Osteocyte (in vitro differentiated cells): ENCODE measurements at regions not wholly inside any gene's neighbourhood (a gene's known extent, or its start where the extent isn't known, plus 50 kb on each side); places are given as distances from the start of the nearest gene placed in this dataset.

Source experiments
- DNase-seq: peaks from one replicate; pipeline ENCODE4 v3.0.0; 2021; ENCODE audit warnings: mixed read lengths; ENCODE audit not compliant: unreplicated experiment; ENCODE audit errors: extremely low spot score
- H3K27ac Mint-ChIP-seq: one replicate; pipeline ENCODE4 v1.8.0; 2021; ENCODE audit warnings: mild to moderate bottlenecking, mixed read lengths; ENCODE audit not compliant: unreplicated experiment
- H3K27me3 Mint-ChIP-seq: one replicate; pipeline ENCODE4 v1.8.0; 2021; ENCODE audit warnings: mixed read lengths; ENCODE audit not compliant: unreplicated experiment
- H3K36me3 Mint-ChIP-seq: one replicate; pipeline ENCODE4 v1.8.0; 2021; ENCODE audit warnings: mixed read lengths; ENCODE audit not compliant: unreplicated experiment
- H3K4me1 Mint-ChIP-seq: one replicate; pipeline ENCODE4 v1.8.0; 2021; ENCODE audit warnings: mixed read lengths; ENCODE audit not compliant: unreplicated experiment
- H3K4me3 Mint-ChIP-seq: one replicate; pipeline ENCODE4 v1.8.0; 2021; ENCODE audit warnings: mild to moderate bottlenecking, moderate library complexity, mixed read lengths; ENCODE audit not compliant: unreplicated experiment
- H3K9me3 Mint-ChIP-seq: one replicate; pipeline ENCODE4 v1.8.0; 2021; ENCODE audit warnings: mixed read lengths; ENCODE audit not compliant: unreplicated experiment
- CTCF ChIP-seq: fragments of 200-600 bp; sonication (generic); IDR thresholded peaks from 2 replicates; pipeline ENCODE4 v1.5.0; 2021; ENCODE audit warnings: antibody characterized with exemption, mild to moderate bottlenecking, moderate library complexity

GRCh38 chr3:26763723-26764122 lies 141.2 kb downstream of the LRRC3B start:
- Mint-ChIP-seq H3K4me3 (no peak overlapping the region), H3K9me3 (no peaks in the 10 kb centered on the region), H3K27me3 (no peaks in the 10 kb centered on the region), H3K27ac (no peak overlapping the region), H3K36me3 (no peaks in the 10 kb centered on the region), H3K4me1 (no peaks in the 10 kb centered on the region)
- no peak for TF ChIP-seq CTCF
- DNase-seq, result no peak

- DNase-seq, result no peak
- H3K36me3 Mint-ChIP-seq, result no peaks in the 10 kb centered on the region
- no peaks in the 10 kb centered on the region for H3K4me1 Mint-ChIP-seq
- TF ChIP-seq CTCF, result no peak
- H3K27ac Mint-ChIP-seq, result no peak overlapping the region
- no peaks in the 10 kb centered on the region for H3K27me3 Mint-ChIP-seq
- H3K9me3 Mint-ChIP-seq, result no peaks in the 10 kb centered on the region
- H3K4me3 Mint-ChIP-seq, result no peak overlapping the region
Observed at GRCh38 chr3:26766031-26766430, 143.5 kb downstream of the LRRC3B start.

GRCh38 chr3:26768068-26768651 lies 145.6 kb downstream of the LRRC3B start:
- H3K36me3 Mint-ChIP-seq, result no peaks in the 10 kb centered on the region
- DNase-seq, result no peak
- no peaks in the 10 kb centered on the region for H3K9me3 Mint-ChIP-seq
- TF ChIP-seq CTCF, result no peak
- no peaks in the 10 kb centered on the region for H3K27me3 Mint-ChIP-seq
- H3K4me1 Mint-ChIP-seq, result no peaks in the 10 kb centered on the region
- no peak overlapping the region for H3K27ac Mint-ChIP-seq
- no peak overlapping the region for H3K4me3 Mint-ChIP-seq

GRCh38 chr3:26799679-26800317 lies 177.2 kb downstream of the LRRC3B start:
- no peaks in the 10 kb centered on the region for H3K36me3 Mint-ChIP-seq
- H3K27ac Mint-ChIP-seq, result no peak overlapping the region
- H3K4me3 Mint-ChIP-seq, result no peak overlapping the region
- no peaks in the 10 kb centered on the region for H3K4me1 Mint-ChIP-seq
- H3K27me3 Mint-ChIP-seq, result no peaks in the 10 kb centered on the region
- TF ChIP-seq CTCF, result no peak
- no peaks in the 10 kb centered on the region for H3K9me3 Mint-ChIP-seq
- no peak for DNase-seq

- Mint-ChIP-seq H3K4me3 (no peak overlapping the region), H3K27me3 (no peaks in the 10 kb centered on the region), H3K36me3 (no peaks in the 10 kb centered on the region), H3K9me3 (peaks cover 8% of the 10 kb centered on the region), H3K4me1 (no peaks in the 10 kb centered on the region), H3K27ac (no peak overlapping the region)
- TF ChIP-seq CTCF, result no peak
- no peak for DNase-seq
Observed at GRCh38 chr3:26807272-26807671, 184.7 kb downstream of the LRRC3B start.
